Astrocyte of the spinal cord (primary cell): ENCODE measurements at regions not wholly inside any gene's neighbourhood (a gene's known extent, or its start where the extent isn't known, plus 50 kb on each side); places are given as distances from the start of the nearest gene placed in this dataset.

Experiments
- DNase-seq: peaks from one replicate; pipeline ENCODE4 v3.0.0; 2011; ENCODE audit warnings: low read depth, low spot score
- H3K4me3 ChIP-seq: 2 replicates; pipeline ENCODE4 v1.5.1; 2011; ENCODE audit warnings: low read depth, mild to moderate bottlenecking, low read length, moderate library complexity
- CTCF ChIP-seq: IDR thresholded peaks from 2 replicates; pipeline ENCODE4 v1.5.1; 2012; ENCODE audit warnings: low read depth, mild to moderate bottlenecking, low read length, inconsistent platforms
- in situ Hi-C: cut with HindIII; loops from 2 replicates; pipeline ENCODE4 v1.10.0; 2017; ENCODE audit warnings: low sequenced_read_pairs

- H3K4me3 ChIP-seq: no peak overlapping the region
- DNase-seq: no peak
- in situ Hi-C loops: no loop called here
- TF ChIP-seq CTCF: no peak
Measured at GRCh38 chr1:191388283-191388682, 770.0 kb upstream of the RGS18 start.

- no peak for TF ChIP-seq CTCF
- no peak overlapping the region for H3K4me3 ChIP-seq
- DNase-seq: no peak
- in situ Hi-C loops: no loop called here
Measured at GRCh38 chr1:191396622-191397021, 761.6 kb upstream of the RGS18 start.

GRCh38 chr1:191398551-191398950 is 759.7 kb upstream of the RGS18 start:
- DNase-seq: no peak
- no peak overlapping the region for H3K4me3 ChIP-seq
- TF ChIP-seq CTCF: no peak
- in situ Hi-C loops: no loop called here

- no peak overlapping the region for H3K4me3 ChIP-seq
- TF ChIP-seq CTCF: no peak
- in situ Hi-C loops: no loop called here
- DNase-seq: no peak
Measured at GRCh38 chr1:191405417-191405816, 752.8 kb upstream of the RGS18 start.

GRCh38 chr1:191414981-191415640 is 743.2 kb upstream of the RGS18 start:
- no peak for DNase-seq
- TF ChIP-seq CTCF: no peak
- in situ Hi-C loops: no loop called here
- H3K4me3 ChIP-seq: no peak overlapping the region

- no peak for DNase-seq
- in situ Hi-C loops: no loop called here
- TF ChIP-seq CTCF: no peak
- H3K4me3 ChIP-seq: no peak overlapping the region
Measured at GRCh38 chr1:191419842-191420241, 738.4 kb upstream of the RGS18 start.

- in situ Hi-C loops: no loop called here
- no peak for TF ChIP-seq CTCF
- H3K4me3 ChIP-seq: no peak overlapping the region
- no peak for DNase-seq
Measured at GRCh38 chr1:191427593-191427992, 730.7 kb upstream of the RGS18 start.
